ENCODE measurements at regions not wholly inside any gene's neighbourhood (a gene's known extent, or its start where the extent isn't known, plus 50 kb on each side); places are given as distances from the start of the nearest gene placed in this dataset.
A peak's percentile ranks its signal among the peaks of the same experiment; 100 is the strongest.

DNA sequence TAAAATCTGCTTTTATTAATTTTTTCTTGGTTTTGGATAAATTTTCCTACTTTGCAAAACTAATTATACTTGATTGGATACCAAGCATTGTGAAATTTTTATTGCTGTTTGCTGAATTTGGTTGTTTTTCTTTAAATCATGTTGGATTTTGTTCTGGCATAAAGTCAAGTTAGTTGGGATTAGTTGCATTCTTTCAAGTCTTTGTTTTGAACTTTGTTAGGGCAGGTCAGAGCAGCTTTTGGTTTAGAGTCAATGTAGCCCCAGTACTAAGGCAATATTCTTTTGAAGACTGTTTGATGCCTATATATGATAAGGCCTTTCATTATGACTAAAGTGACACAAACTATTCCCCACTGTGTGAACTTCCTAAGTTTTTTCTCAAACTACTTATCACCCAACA lies 531.1 kb downstream of the RASEF start:
- no peak overlapping the region for H3K27ac ChIP-seq (ENCODE audit: poor library complexity, severe bottlenecking)
- H3K9me3 ChIP-seq (ENCODE audit: severe bottlenecking), result no peaks in the 10 kb centered on the region
- ATAC-seq (ENCODE audit: low read depth) (no peak), DNase-seq (ENCODE audit: low spot score) (no peak)
- no peak overlapping the region for H3K4me3 ChIP-seq (ENCODE audit: severe bottlenecking)
- TF ChIP-seq, protein P1, sequence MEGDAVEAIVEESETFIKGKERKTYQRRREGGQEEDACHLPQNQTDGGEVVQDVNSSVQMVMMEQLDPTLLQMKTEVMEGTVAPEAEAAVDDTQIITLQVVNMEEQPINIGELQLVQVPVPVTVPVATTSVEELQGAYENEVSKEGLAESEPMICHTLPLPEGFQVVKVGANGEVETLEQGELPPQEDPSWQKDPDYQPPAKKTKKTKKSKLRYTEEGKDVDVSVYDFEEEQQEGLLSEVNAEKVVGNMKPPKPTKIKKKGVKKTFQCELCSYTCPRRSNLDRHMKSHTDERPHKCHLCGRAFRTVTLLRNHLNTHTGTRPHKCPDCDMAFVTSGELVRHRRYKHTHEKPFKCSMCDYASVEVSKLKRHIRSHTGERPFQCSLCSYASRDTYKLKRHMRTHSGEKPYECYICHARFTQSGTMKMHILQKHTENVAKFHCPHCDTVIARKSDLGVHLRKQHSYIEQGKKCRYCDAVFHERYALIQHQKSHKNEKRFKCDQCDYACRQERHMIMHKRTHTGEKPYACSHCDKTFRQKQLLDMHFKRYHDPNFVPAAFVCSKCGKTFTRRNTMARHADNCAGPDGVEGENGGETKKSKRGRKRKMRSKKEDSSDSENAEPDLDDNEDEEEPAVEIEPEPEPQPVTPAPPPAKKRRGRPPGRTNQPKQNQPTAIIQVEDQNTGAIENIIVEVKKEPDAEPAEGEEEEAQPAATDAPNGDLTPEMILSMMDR (IDR thresholded peaks at IDR 0.05; ENCODE audit: poor library complexity, severe bottlenecking), result no peak
- H3K36me3 ChIP-seq (ENCODE audit: low read depth), result no peaks in the 10 kb centered on the region
- no peaks in the 10 kb centered on the region for H3K4me1 ChIP-seq (ENCODE audit: insufficient read depth, poor library complexity, severe bottlenecking)
- H3K27me3 ChIP-seq (ENCODE audit: insufficient read depth, poor library complexity, severe bottlenecking), result no peaks in the 10 kb centered on the region

DNA sequence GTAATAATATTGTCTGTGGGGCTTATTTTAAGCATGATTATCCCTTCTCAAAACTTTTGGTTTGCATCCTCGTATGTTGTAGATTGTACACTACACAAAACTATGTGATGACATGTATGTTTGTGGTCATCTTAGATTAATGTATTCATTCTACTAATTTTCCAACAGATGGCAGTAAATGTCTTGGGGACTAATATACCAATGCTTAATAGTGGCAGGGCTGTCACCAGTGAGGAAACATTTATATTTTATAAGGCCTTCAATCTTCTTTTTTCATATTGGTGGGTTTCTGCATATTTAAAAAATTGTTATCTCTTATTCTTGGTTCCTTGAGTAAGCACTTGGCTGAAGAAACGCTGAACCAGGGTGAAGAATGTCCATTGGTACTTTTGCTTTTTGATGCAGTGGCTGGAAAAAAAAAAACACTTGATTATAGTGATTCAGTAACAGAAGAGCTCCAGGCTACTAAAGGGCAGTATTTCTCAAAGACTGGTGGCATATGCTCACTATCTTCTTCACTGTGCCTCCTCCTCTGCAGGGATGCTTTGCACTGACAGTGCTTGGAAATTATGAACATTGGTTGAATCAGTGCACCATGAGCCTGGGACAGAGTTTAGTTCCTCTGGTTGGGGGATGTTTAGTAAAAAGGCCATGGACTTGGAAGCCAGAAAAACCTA lies 530.3 kb downstream of the RASEF start:
- Histone ChIP-seq H3K27ac (ENCODE audit: poor library complexity, severe bottlenecking) (no peak overlapping the region), H3K9me3 (ENCODE audit: severe bottlenecking) (no peaks in the 10 kb centered on the region), H3K27me3 (ENCODE audit: insufficient read depth, poor library complexity, severe bottlenecking) (no peaks in the 10 kb centered on the region), H3K36me3 (ENCODE audit: low read depth) (no peaks in the 10 kb centered on the region), H3K4me1 (ENCODE audit: insufficient read depth, poor library complexity, severe bottlenecking) (no peaks in the 10 kb centered on the region), H3K4me3 (ENCODE audit: severe bottlenecking) (no peak overlapping the region)
- ATAC-seq (ENCODE audit: low read depth), result 0 out of 3 replicates have a peak, but pooled peaks have one; percentile 23
- TF ChIP-seq, protein P1 (IDR thresholded peaks at IDR 0.05; ENCODE audit: poor library complexity, severe bottlenecking), result peak; percentile 49
- no peak for DNase-seq (ENCODE audit: low spot score)

GRCh38 chr9:82535432-82535998 lies 527.4 kb downstream of the RASEF start:
- H3K36me3 ChIP-seq (ENCODE audit: low read depth), result no peaks in the 10 kb centered on the region
- TF ChIP-seq, protein P1 (IDR thresholded peaks at IDR 0.05; ENCODE audit: poor library complexity, severe bottlenecking), result no peak
- no peaks in the 10 kb centered on the region for H3K9me3 ChIP-seq (ENCODE audit: severe bottlenecking)
- H3K27me3 ChIP-seq (ENCODE audit: insufficient read depth, poor library complexity, severe bottlenecking), result no peaks in the 10 kb centered on the region
- no peak for ATAC-seq (ENCODE audit: low read depth)
- DNase-seq (ENCODE audit: low spot score), result no peak
- H3K4me1 ChIP-seq (ENCODE audit: insufficient read depth, poor library complexity, severe bottlenecking), result no peaks in the 10 kb centered on the region
- no peak overlapping the region for H3K4me3 ChIP-seq (ENCODE audit: severe bottlenecking)
- H3K27ac ChIP-seq (ENCODE audit: poor library complexity, severe bottlenecking), result no peak overlapping the region

DNA sequence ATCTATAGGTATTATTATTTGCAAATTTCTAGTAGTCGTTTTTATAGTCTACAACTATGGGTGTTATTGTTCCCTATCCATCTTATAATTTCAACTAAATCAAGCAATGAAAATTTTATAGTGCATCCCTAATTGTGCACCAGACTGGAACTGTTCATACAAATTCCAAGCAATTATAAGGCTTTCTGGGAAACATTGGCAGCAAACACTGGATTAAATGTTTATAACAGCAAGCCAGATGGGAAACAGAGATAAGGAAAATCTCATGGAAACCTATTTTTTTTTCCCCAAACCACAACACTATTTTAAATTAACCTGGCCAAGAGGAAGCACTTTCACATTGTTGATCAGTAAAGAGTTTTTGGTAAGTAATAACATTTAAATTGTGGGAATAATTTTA lies 524.3 kb downstream of the RASEF start:
- H3K27ac ChIP-seq (ENCODE audit: poor library complexity, severe bottlenecking), result no peak overlapping the region
- H3K36me3 ChIP-seq (ENCODE audit: low read depth), result no peaks in the 10 kb centered on the region
- H3K9me3 ChIP-seq (ENCODE audit: severe bottlenecking), result no peaks in the 10 kb centered on the region
- ATAC-seq (ENCODE audit: low read depth) (no peak), DNase-seq (ENCODE audit: low spot score) (no peak)
- TF ChIP-seq, protein P1 (IDR thresholded peaks at IDR 0.05; ENCODE audit: poor library complexity, severe bottlenecking), result no peak
- no peak overlapping the region for H3K4me3 ChIP-seq (ENCODE audit: severe bottlenecking)
- no peaks in the 10 kb centered on the region for H3K4me1 ChIP-seq (ENCODE audit: insufficient read depth, poor library complexity, severe bottlenecking)
- no peaks in the 10 kb centered on the region for H3K27me3 ChIP-seq (ENCODE audit: insufficient read depth, poor library complexity, severe bottlenecking)

- Histone ChIP-seq H3K4me1 (ENCODE audit: insufficient read depth, poor library complexity, severe bottlenecking) (no peaks in the 10 kb centered on the region), H3K27me3 (ENCODE audit: insufficient read depth, poor library complexity, severe bottlenecking) (no peaks in the 10 kb centered on the region), H3K9me3 (ENCODE audit: severe bottlenecking) (no peaks in the 10 kb centered on the region), H3K4me3 (ENCODE audit: severe bottlenecking) (no peak overlapping the region), H3K36me3 (ENCODE audit: low read depth) (no peaks in the 10 kb centered on the region), H3K27ac (ENCODE audit: poor library complexity, severe bottlenecking) (no peak overlapping the region)
- DNase-seq (ENCODE audit: low spot score) (no peak), ATAC-seq (ENCODE audit: low read depth) (no peak)
- TF ChIP-seq, protein P1 (IDR thresholded peaks at IDR 0.05; ENCODE audit: poor library complexity, severe bottlenecking), result no peak
These were observed 523.8 kb downstream of the RASEF start for GRCh38 chr9:82539146-82539545.

Measured in RWPE2 (cell line).